GM19240 (cell line): ENCODE measurements at regions not wholly inside any gene's neighbourhood (a gene's known extent, or its start where the extent isn't known, plus 50 kb on each side); places are given as distances from the start of the nearest gene placed in this dataset.
"Not testable (repeated sequence)": the region's sequence is repeated elsewhere in the genome, so short reads cannot be mapped to it uniquely, and the experiment has no call there.

Experiments
- DNase-seq: peaks from one replicate; pipeline ENCODE4 v3.0.0; 2011; ENCODE audit warnings: low spot score; ENCODE audit not compliant: insufficient read length

DNA sequence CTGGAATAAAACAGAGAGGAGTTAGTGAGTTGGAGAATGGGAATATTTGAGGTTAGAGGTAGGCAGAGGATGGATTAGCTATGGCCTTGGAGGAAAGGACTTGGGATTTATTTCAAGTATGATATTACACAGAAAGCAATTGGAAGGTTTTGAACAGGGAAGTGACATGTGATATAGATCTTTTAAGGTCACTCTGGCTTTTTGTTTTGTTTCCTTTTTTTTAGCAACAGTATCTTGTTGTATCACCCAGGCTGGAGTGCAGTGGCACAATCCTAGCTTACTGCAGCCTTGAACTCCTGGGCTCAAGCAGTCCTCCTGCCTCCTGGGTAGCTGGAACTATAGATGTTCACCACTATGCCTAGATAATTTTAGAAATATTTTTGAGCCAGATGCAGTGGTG lies 190.3 kb downstream of the UTRN start:
- no peak for DNase-seq

DNA sequence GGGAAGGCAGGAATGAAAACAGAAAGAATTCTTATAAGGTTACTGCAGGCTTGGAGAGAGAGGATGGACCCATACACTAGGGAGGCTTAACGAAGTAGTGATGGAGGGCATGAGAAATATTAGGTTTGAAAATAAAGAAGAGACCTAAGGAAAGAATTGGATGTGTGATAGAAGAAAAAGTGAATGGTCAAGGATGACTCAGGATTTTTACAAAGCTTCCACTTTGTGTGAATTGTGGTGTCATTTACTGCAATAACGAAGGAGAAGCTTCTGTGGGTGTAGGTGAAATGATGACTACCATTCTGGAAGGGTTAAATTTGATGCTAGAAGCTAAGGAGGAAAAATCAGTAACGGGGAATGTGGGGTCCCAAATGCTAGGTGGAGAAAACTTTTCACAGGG lies 191.2 kb downstream of the UTRN start:
- DNase-seq: no peak

DNA sequence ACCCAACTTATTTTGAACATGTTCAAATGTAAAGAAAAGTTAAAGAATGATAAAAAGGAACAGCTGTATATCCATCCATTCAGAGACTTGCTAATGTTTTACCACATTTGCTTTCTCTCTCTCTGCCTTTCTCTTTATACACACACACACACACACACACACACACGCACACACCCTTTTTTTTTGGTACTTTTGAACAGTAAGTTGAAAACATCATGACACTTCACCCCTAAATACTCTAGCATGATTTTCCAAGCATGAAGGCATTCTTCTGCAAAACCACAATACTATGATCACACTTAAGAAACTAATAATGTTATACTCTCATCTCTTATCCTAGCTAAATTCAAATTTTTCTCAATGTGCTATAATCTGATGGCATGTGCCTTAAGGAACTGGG lies 192.3 kb downstream of the UTRN start:
- no peak for DNase-seq

DNA sequence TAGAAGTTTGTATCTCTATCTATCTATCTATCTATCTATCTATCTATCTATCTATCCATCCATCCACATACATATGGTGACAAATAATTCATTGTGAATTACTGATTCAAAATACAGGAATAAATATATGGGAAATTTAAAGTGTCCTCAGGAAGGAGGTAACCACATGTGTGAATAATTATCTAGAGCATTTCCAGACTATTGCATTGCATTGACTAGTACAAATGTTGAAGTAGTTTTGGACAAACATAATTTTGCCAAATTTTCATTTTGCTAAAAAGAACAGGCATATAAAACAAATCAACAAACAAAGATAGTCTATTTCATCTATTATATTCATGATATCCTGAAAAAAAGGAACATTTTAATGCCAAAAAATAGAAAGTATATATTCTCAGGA lies 192.7 kb downstream of the UTRN start:
- no peak for DNase-seq

DNA sequence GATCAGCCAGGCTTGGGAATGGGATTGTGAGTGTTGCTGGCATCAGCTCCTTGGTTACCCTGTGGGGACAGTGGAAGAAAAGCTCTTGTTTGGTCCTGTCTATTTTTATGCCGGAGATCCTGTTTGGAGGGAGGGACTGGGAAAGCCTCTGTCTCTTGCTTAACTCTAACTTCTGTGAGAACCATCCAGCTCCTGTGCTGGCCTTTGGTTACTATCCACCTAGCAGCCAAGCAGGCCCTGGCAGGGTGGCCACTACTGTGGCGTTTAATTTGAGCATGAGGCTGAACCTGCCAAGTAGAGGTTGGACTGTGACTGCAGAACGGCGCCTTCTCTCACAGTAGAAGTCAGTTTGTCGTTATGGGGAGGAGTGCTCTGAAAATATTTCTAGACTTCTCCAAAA lies 193.3 kb downstream of the UTRN start:
- no peak for DNase-seq

DNA sequence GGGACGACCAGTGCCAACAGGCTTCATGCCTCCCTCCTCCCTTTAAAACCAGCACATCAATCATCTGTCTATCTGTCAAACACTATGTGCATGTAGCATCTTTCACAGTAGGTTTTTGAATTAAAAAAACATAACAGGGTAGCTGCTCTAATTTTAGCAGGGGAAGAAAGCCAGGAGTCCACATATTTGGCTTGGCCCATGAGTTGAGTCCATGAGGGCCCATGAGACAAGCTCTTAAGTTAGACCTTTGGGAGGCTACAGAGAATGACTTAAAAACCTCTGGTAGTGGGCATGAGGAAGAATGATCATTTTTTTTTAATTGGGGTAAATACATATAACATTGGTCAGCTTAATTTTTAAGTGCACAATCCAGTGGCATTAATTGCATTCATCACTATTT lies 194.9 kb downstream of the UTRN start:
- no peak for DNase-seq

DNA sequence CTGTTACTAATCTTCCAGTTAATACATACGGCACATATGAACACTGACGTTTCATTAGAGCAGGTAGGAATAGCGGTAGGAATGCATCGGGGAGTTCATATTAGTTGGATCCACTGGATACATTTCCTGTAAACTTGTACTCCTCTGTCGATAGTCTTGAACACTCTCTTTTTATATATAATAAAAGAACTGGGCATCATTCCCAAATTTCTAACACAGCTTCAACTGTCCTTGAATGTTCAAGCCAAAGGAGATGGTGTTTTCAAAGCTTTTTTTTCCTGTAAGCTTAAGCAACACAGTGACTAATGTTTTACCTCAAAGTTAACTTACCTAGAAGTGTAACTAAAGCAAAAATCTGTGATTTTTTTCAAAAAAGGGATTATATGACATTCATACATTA lies 195.3 kb downstream of the UTRN start:
- no peak for DNase-seq

DNA sequence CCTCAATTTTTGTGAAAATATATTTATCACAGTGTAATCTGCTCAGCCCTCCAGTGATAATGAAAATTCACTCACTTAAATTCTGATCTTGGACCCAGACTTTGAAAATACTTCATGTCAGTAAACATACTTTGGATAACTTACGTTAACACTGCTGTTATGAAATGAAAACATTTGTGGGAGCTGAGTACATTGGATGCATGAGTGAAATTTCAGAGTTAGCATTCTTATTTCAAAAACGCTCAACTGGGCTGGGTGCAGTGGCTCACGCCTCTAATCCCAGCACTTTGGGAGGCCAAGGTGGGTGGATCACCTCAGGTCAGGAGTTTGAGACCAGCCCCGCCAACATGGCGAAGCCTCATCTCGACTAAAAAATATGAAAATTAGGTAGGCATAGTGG lies 196.4 kb downstream of the UTRN start:
- DNase-seq: no peak

DNA sequence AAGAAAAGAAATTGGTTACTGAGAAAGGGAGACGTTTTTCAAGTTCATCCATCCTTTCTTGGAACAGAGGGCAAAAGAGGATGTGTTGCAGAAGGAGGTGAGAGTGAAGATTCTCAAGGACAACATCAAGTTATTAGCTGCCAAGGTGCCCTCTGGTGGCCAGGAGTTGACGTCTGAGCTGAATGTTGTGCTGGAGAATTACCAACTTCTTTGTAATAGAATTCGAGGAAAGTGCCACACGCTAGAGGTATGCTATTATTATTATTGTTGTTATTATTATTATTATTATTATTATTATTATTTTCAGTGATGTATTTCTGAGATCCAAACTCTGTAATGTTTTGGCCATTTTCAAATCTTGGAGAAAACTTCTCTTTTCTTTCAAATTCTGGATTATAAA lies 197.0 kb downstream of the UTRN start:
- peak; percentile 43 for DNase-seq

DNA sequence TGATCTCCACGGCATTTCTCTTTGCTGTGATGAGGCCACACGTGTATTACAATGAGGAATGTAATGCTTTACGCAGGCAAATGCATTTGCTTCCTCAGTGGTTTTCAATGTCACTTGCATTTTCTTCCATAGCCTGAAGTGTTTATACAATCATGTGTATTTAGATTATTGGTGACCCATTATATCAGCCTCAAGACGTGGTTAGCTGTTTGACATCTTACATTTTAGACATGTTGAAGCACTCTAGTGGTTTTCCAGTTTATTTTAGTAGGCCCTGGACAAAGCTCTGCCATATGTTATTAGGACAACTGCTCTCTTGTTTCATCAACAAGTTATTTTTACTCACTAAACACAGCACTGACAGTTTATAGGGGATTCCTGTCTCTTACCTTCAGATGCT lies 200.4 kb downstream of the UTRN start:
- DNase-seq: no peak

DNA sequence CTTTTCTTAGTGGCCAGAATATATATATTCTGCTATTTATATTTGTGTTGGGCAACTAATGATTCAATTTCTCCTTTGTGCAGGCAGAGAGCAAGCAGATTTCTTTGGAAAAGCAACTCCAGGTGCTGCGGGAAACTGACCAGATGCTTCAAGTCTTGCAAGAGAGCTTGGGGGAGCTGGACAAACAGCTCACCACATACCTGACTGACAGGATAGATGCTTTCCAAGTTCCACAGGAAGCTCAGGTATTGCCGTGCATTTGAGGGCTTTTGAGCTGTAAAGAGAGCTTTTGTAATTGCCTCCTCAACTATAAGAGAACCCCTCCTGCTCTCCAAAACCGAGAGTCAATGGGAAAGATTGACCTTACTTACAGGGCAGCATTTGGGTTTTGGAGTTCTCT lies 203.5 kb downstream of the UTRN start:
- DNase-seq: no peak

DNA sequence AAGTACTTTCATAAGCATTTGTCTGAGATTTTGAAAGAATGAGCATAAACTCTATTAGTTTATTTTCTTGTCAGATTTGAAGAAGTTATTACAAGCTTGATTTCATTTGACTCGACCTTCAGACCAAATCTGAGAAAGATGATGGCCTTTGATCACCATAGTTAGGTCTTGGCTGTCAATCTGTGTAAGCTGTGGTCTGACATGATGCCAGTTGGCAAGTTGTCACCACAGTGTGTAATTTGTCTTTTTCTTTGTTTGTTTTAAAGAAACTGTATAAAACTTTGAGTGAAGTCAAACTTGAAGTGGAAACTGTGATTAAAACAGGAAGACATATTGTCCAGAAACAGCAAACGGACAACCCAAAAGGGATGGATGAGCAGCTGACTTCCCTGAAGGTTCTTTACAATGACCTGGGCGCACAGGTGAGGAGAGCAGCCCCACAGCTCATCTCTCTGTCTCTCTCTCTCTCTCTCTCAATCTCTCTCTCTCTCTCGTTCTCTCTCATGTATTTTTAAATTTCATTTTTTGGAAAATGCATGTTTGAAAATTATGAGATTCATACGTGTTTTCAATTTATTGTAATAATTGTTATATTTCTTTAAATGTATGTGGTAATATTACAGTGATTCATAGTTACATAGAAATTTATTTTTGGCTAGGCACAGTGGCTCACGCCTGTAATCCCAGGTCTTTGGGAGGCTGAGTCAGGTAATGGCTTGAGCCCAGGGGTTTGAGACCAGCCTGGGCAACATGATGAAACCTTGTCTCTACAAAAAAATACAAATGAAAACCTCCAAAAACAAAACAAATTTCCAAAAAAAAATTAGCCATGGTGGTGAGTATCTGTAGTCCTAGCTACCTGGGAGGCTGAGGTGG lies 208.1 kb downstream of the UTRN start:
- no peak for DNase-seq

DNA sequence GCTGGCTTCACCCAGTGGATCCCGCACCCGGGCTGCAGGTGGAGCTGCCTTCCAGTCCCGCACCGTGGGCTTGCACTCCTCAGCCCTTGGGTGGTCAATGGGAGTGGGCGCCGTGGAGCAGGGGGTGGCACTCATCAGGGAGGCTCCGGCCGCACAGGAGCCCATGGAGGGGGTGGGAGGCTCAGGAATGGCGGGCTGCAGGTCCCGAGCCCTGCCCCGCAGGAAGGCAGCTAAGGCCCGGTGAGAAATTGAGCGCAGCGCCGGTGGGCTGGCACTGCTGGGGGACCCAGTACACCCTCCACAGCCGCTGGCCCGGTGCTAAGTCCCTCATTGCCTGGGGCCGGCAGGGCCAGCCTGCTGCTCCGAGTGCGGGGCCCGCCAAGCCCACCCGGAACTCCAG lies 209.9 kb downstream of the UTRN start:
- not testable (repeated sequence) for DNase-seq

DNA sequence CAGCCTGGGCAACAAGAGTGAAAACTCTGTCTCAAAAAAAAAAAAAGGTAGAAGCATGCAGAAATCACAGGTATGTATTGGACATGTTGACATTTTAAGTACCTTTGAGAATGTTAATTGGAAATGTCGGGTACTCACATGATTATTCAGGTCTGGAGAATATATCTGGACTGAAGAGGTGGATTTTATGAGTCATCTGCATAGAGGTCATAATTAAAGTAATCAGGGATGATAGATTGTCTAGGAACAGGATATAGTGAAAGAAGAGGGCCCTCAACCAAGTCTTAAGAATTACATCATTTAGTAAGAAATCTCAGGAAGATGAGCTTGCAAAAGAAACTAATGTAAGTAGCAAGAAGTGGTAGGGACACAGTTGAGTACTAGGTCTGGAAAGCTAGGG lies 212.5 kb downstream of the UTRN start:
- no peak for DNase-seq

DNA sequence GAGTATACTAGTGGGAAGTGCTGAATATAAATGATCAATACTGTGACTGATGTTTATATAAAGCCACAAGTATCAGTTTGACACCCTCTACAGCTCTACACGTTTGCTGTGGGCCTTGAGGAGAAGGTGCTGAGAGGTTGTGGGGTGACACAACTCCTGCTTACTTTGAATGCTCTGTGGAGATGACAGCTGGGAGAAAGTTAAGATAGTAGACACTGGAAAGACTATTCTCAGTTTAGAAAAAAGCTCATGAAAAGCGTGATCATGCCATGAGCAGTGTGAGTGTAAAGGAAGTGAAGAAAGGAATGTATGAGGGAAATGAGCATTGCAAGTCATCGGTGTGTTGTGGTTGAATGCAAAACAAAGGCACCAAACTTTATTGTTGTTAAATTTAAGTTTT lies 215.8 kb downstream of the UTRN start:
- DNase-seq: no peak

DNA sequence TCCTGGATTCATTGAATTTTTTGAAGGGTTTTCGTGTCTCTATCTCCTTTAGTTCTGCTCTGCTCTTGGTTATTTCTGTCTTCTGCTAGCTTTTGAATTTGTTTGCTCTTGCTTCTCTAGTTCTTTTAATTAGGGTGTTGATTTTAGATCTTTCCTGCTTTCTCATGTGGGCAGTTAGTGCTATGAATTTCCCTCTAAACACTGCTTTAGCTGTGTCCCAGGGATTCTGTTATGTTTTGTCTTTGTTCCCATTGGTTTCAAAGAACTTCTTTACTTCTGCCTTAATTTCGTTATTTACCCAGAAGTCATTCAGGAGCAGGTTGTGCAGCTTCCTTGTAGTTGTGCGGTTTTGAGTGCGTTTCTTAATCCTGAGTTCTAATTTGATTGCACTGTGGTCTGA lies 220.1 kb downstream of the UTRN start:
- DNase-seq: not testable (repeated sequence)

DNA sequence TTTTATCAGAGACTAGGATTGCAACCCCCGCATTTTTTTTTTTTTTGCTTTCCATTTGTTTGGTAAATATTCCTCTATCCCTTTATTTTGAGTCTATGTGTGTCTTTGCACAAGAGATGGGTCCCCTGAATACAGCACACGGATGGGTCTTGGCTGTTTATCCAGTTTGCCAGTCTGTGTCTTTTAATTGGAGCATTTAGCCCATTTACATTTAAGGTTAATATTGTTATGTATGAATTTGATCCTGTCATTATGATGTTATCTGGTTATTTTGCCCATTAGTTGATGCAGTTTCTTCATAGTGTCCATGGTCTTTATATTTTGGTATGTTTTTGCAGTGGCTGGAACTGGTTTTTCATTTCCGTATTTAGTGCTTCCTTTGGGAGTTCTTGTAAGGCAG lies 220.9 kb downstream of the UTRN start:
- not testable (repeated sequence) for DNase-seq

DNA sequence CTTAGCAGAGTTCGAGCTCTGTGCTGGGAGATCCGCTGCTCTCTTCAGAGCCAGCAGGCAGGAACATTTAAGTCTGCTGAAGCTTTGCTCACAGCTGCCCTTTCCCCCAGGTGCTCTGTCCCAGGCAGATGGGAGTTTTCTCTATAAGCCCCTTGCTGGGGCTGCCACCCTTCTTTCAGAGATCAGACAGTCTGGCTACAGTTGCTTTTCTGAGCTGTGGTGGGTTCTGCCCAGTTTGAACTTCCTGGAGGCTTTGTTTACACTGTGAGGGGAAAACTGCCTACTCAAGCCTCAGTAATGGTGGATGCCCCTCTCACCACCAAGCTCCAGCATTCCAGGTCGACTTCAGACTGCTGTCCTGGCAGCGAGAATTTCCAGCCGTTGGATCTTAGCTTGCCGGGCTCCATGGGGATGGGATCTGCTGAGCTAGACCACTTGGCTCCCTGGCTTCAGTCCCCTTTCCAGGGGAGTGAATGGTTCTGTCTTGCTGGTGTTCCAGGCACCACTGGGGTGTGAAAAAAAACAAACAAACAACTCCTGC lies 222.7 kb downstream of the UTRN start:
- not testable (repeated sequence) for DNase-seq

DNA sequence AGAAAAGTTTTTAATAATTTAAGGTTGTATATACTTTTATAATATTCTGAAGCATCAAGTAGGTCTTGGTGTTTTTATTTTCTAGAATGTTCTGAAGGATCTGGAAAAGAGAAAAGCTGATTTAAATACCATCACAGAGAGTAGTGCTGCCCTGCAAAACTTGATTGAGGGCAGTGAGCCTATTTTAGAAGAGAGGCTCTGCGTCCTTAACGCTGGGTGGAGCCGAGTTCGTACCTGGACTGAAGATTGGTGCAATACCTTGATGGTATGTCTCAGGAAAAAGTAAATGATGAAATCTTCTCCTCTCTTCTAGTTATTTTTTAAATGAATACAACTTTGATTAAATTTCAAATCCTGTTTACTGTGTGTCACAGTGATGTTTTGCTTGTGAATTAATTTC lies 225.7 kb downstream of the UTRN start:
- DNase-seq: no peak

DNA sequence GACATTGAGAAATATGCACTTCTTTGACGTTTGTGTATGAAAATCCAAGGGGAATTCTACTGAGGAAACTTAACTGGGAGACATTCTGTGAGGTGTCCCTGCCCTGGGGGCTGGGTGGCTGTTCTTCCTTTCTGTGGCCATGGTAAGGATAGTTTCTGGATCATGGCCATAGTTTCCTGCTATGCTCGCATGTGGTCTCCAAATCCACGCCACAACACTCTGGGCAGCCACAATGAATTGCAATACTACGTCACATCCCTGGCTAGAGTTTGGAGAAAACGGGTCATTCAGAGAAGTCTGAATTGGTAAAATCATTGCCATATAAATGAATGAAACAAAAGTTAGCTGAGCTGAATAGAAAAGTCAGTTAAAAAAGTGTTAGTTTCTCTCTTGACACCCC lies 230.6 kb downstream of the UTRN start:
- no peak for DNase-seq

DNA sequence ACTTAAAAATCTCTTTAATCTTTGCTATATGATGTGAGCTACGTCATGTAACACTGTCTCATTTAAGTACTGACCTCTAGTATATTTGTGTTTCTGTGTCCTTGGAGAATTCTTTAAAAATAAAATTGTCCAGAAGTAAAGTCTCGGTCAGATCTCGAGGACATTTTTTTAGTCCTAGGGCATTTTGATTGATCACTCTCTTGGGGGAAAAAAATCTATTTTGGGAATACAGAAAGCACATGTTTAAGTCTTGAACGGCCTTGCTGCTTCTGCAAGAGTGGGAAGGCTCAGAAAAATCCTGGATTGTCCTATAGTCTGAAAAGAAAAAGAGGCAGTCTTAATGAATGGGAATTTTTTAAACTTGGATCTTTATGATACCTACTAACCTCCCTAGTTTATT lies 234.3 kb downstream of the UTRN start:
- no peak for DNase-seq

DNA sequence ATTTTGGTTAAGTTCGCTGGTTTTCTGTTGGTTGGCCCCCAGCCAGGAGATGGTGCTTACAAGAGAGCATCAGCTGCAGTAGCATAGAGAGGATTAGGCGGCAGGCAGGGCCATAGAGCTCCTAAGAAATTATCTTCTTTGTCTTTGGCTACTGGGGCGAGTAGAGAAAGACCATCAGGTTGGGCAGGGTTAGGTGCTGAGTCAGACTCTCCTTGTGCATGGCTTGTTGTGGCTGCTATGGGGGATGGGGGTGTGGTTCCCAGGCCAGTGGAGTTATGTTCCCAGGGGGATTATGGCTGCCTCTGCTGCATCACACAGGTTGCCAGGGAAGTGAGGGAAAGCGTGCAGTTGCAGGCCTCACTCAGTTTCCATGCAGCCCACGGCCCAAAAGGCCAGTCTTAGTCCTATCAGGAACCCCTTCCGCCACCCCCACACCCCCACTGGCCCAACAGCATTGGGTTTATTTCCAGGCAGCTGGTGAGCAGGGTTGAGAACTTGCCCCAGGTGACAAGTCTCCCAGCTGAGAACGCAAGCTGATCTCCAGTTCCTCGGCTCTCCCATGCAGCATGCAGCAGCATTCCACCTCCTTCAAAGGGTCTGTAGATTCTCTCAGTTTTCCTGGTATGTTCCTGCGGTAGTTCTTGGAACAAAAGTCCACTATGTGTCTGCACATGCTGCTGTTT lies 243.7 kb downstream of the UTRN start:
- DNase-seq: no peak

DNA sequence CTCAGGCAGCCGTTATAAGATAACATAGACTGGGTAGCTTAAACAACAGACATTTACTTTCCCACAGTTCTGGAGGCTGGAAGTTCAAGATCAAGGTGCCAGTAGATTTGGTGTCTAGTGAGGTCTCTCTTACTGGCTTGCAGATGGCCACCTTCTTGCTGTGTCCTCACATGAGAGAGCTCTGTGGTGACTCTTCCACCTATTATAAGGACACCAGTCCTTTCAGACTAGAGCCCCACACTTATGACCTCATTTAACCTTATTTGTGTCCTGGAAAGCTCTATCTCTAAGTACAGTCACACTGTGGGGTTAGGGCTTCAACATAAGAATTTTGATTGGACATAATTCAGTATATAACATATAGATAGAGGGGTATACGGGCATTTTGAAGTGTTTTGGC lies 245.0 kb downstream of the UTRN start:
- DNase-seq: no peak
